ENCODE measurements at regions not wholly inside any gene's neighbourhood (a gene's known extent, or its start where the extent isn't known, plus 50 kb on each side); places are given as distances from the start of the nearest gene placed in this dataset.

- H4K91ac ChIP-seq (ENCODE audit: insufficient read depth, low read depth, low read length) = no peak overlapping the region
- no peak overlapping the region for H2AK9ac ChIP-seq (replicated peaks; ENCODE audit: low read depth, low read length, poor library complexity)
- no peak overlapping the region for H2BK20ac ChIP-seq (ENCODE audit: low read depth, low read length)
- WGBS, 2 experiments (ENCODE audit: extremely low coverage in 2 of 2, insufficient read length in 1 of 2) = no CpG with 5 or more reads among the region's 9 CpGs
- no peak overlapping the region for H3K4me3 ChIP-seq (ENCODE audit: insufficient read depth, low read depth, low read length)
- H2BK5ac ChIP-seq (ENCODE audit: low read depth, low read length, poor library complexity, severe bottlenecking) = no peak overlapping the region
- peaks cover 57% of the 10 kb centered on the region for H3K27me3 ChIP-seq (ENCODE audit: control insufficient read depth, insufficient read depth, low read length)
- DNase-seq = no peak
- H3K4me2 ChIP-seq (ENCODE audit: low read depth, low read length) = no peak overlapping the region
- intact Hi-C loops (cut with micrococcal nuclease) = no loop called here
- no peak overlapping the region for H2AK5ac ChIP-seq (ENCODE audit: low read depth, low read length)
- H3K9ac ChIP-seq (ENCODE audit: low read depth, low read length) = no peak overlapping the region
- no peak overlapping the region for H4K5ac ChIP-seq (ENCODE audit: low read depth, low read length)
- no peak overlapping the region for H3K14ac ChIP-seq (replicated peaks; ENCODE audit: low read depth, low read length)
- H3K23ac ChIP-seq (ENCODE audit: low read depth, low read length) = no peak overlapping the region
- H3K4ac ChIP-seq (ENCODE audit: low read depth, low read length) = no peak overlapping the region
- ATAC-seq (ENCODE audit: low read depth) = no peak
- H2AFZ ChIP-seq (replicated peaks; ENCODE audit: low read length, poor library complexity) = no peak overlapping the region
- no peak for TF ChIP-seq MAZ (IDR thresholded peaks at IDR 0.05; ENCODE audit: borderline replicate concordance, low read depth, low read length)
- no peak for TF ChIP-seq CTCF (conservative IDR thresholded peaks at IDR 0.05; ENCODE audit: low read depth, low read length)
- TF ChIP-seq CHD1 (IDR thresholded peaks at IDR 0.05; ENCODE audit: low read depth, low read length) = no peak
- TF ChIP-seq RAD21 (IDR thresholded peaks at IDR 0.05; ENCODE audit: low read length) = no peak
- no peak for TF ChIP-seq SMC3 (IDR thresholded peaks at IDR 0.05; ENCODE audit: low read depth, low read length)
- no peak for TF ChIP-seq MAFK (IDR thresholded peaks at IDR 0.05; ENCODE audit: low read depth, low read length)
- TF ChIP-seq NFE2L2 (IDR thresholded peaks at IDR 0.05; ENCODE audit: low read depth, low read length) = no peak
- TF ChIP-seq POLR2A (IDR thresholded peaks at IDR 0.05; ENCODE audit: low read depth, low read length) = no peak
- no peak for TF ChIP-seq MXI1 (IDR thresholded peaks at IDR 0.05; ENCODE audit: borderline replicate concordance, low read depth, low read length)
- no peak for TF ChIP-seq RFX5 (IDR thresholded peaks at IDR 0.05; ENCODE audit: low read depth, low read length)
- no peak for TF ChIP-seq FOS (IDR thresholded peaks at IDR 0.05; ENCODE audit: low read depth, low read length)
- no peak for TF ChIP-seq ELK1 (IDR thresholded peaks at IDR 0.05; ENCODE audit: borderline replicate concordance, low read depth, low read length)
- TF ChIP-seq CEBPB (IDR thresholded peaks at IDR 0.05; ENCODE audit: low read depth, low read length) = no peak
- no peaks in the 10 kb centered on the region for H3K79me1 ChIP-seq (ENCODE audit: low read depth in 1 of 2, low read length in 2 of 2)
- no peak overlapping the region for H4K8ac ChIP-seq (ENCODE audit: low read depth in 2 of 2, low read length in 2 of 2)
- in situ Hi-C loops (cut with MboI; ENCODE audit: low sequenced_read_pairs) = no loop called here
- ChIA-PET POLR2A (ENCODE audit: unreplicated experiment) (no interaction called here), CTCF (no interaction called here)
- peaks cover 2% of the 10 kb centered on the region; the same call in 1 of the 2 replicates for H3K9me1 ChIP-seq (ENCODE audit: insufficient read depth, low read length)
- H3K4me1 ChIP-seq (ENCODE audit: control insufficient read depth, insufficient read depth, low read length) = peaks cover 13% of the 10 kb centered on the region
- no peak overlapping the region for H3K18ac ChIP-seq (ENCODE audit: low read depth, low read length)
- no peak overlapping the region for H2BK120ac ChIP-seq (ENCODE audit: low read depth, low read length)
- dilution Hi-C loops (cut with HindIII; ENCODE audit: low sequenced_read_pairs, unreplicated experiment) = no loop called here
- BruUV-seq (replicated peaks) = no TSS peak
- no peaks in the 10 kb centered on the region for H3K36me3 ChIP-seq (ENCODE audit: control insufficient read depth, insufficient read depth, low read length)
- H3K56ac ChIP-seq (ENCODE audit: extremely low read depth, insufficient read depth, low read length) = no peak overlapping the region
- H3K27ac ChIP-seq (ENCODE audit: insufficient read depth, low read length) = no peak overlapping the region
- no peaks in the 10 kb centered on the region for H3K9me3 ChIP-seq (ENCODE audit: control insufficient read depth, insufficient read depth, low read length)
- no peak overlapping the region for H2BK15ac ChIP-seq (ENCODE audit: low read depth, low read length)
- 0 out of 2 replicates have a peak, but pooled peaks cover 4% of the 10 kb centered on the region for H4K20me1 ChIP-seq (ENCODE audit: insufficient read depth, low read length)
These were observed 60.7 kb upstream of the TLE3 start for GRCh38 chr15:70158309-70159000.
